ENCODE measurements at regions not wholly inside any gene's neighbourhood (a gene's known extent, or its start where the extent isn't known, plus 50 kb on each side); places are given as distances from the start of the nearest gene placed in this dataset.

- DNase-seq, result no peak
Observed at GRCh38 chr12:124627956-124628355, 60.5 kb upstream of the NCOR2 start.

GRCh38 chr12:124626971-124627411 is 59.6 kb upstream of the NCOR2 start:
- no peak for DNase-seq

- no peak for DNase-seq
Observed at GRCh38 chr12:124625867-124626675, 58.7 kb upstream of the NCOR2 start.

GRCh38 chr12:124624823-124625222 is 57.4 kb upstream of the NCOR2 start:
- DNase-seq, result no peak

- no peak for DNase-seq
Observed at GRCh38 chr12:124623344-124624035, 56.1 kb upstream of the NCOR2 start.

GRCh38 chr12:124622764-124623163 is 55.4 kb upstream of the NCOR2 start:
- no peak for DNase-seq

GRCh38 chr12:124622331-124622730 is 54.9 kb upstream of the NCOR2 start:
- DNase-seq, result no peak

- DNase-seq, result no peak
Observed at GRCh38 chr12:124621296-124621660, 53.9 kb upstream of the NCOR2 start.

GRCh38 chr12:124620606-124621295 is 53.3 kb upstream of the NCOR2 start:
- DNase-seq, result no peak

- no peak for DNase-seq
Observed at GRCh38 chr12:124618291-124618902, 51.0 kb upstream of the NCOR2 start.

- DNase-seq, result no peak
Observed at GRCh38 chr12:124617615-124618014, 50.2 kb upstream of the NCOR2 start.
